ENCODE measurements at regions not wholly inside any gene's neighbourhood (a gene's known extent, or its start where the extent isn't known, plus 50 kb on each side); places are given as distances from the start of the nearest gene placed in this dataset.
"Not testable (repeated sequence)": the region's sequence is repeated elsewhere in the genome, so short reads cannot be mapped to it uniquely, and the experiment has no call there.

DNA sequence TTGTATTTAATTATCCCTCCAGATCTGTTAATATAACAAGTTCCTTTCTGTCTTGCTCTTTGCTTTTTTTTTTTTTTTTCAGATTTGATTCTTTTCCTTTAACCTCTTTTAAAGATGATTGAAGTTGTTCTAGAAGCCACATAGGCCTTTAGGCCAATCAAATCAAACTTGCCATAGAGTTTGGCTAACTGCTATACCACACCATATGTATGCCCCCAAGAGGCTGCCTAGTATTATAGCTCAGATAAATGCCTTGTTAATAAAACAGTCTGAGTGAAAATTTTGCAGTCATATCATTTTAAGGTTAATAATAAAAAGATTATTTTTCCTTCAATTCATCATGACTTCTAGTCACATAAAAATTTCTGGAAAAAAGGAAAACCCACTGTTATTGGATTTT is 696.0 kb upstream of the CHRM3 start:
- H3K4me3 ChIP-seq = no peak overlapping the region
- TF ChIP-seq, protein P1, sequence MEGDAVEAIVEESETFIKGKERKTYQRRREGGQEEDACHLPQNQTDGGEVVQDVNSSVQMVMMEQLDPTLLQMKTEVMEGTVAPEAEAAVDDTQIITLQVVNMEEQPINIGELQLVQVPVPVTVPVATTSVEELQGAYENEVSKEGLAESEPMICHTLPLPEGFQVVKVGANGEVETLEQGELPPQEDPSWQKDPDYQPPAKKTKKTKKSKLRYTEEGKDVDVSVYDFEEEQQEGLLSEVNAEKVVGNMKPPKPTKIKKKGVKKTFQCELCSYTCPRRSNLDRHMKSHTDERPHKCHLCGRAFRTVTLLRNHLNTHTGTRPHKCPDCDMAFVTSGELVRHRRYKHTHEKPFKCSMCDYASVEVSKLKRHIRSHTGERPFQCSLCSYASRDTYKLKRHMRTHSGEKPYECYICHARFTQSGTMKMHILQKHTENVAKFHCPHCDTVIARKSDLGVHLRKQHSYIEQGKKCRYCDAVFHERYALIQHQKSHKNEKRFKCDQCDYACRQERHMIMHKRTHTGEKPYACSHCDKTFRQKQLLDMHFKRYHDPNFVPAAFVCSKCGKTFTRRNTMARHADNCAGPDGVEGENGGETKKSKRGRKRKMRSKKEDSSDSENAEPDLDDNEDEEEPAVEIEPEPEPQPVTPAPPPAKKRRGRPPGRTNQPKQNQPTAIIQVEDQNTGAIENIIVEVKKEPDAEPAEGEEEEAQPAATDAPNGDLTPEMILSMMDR (IDR thresholded peaks at IDR 0.05) = no peak
- no peak for TF ChIP-seq POLR2A (IDR thresholded peaks at IDR 0.05)
- no peak for TF ChIP-seq POLR2AphosphoS5 (IDR thresholded peaks at IDR 0.05)
- TF ChIP-seq EP300 (IDR thresholded peaks at IDR 0.05) = no peak
- H3K9me3 ChIP-seq = no peaks in the 10 kb centered on the region
- no peaks in the 10 kb centered on the region for H3K27me3 ChIP-seq
- H3K27ac ChIP-seq = no peak overlapping the region
- no peak for ATAC-seq
- no peaks in the 10 kb centered on the region for H3K4me1 ChIP-seq
- no peaks in the 10 kb centered on the region for H3K36me3 ChIP-seq

DNA sequence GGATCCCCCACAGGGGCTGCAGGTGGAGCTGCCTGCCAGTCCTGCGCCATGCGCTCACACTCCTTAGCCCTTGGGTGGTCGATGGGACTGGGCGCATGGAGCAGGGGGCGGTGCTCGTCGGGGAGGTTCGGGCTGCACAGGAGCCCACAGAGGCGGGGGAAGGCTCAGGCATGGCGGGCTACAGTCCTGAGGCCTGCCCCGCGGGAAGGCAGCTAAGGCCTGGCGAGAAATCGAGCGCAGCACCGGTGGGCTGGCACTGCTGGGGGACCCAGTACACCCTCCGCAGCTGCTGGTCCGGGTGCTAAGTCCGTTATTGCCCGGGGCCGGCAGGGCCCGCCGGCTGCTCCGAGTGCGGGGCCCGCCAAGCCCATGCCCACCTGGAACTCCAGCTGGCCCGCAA is 701.8 kb upstream of the CHRM3 start:
- not testable (repeated sequence) for ATAC-seq, H3K27me3 ChIP-seq, H3K4me3 ChIP-seq, H3K27ac ChIP-seq, H3K36me3 ChIP-seq, H3K9me3 ChIP-seq, H3K4me1 ChIP-seq
- WGBS, 2 donors (ENCODE audit: low coverage in 1 of 2) = no CpG with 5 or more reads among the region's 27 CpGs

DNA sequence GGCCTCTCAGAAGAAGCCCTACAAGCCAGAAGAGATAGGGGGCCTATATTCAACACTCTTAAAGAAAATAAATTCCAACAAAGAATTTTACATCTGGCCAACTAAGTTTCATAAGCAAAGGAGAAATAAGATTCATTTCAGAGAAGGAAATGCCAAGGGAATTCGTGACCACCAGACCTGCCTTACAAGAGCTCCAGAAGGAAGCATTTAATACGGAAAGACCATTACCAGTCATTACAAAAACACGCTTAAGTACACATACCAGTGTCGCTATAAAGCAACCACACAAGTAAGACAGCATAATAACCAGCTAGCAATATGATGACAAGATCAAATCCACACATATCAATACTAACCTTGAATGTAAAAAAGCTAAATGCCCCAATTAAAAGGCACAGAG is 704.9 kb upstream of the CHRM3 start:
- Histone ChIP-seq H3K4me1 (no peaks in the 10 kb centered on the region), H3K27ac (no peak overlapping the region), H3K9me3 (no peaks in the 10 kb centered on the region), H3K36me3 (no peaks in the 10 kb centered on the region), H3K4me3 (no peak overlapping the region), H3K27me3 (no peaks in the 10 kb centered on the region)
- TF ChIP-seq EP300 (IDR thresholded peaks at IDR 0.05) (no peak), POLR2A (IDR thresholded peaks at IDR 0.05) (no peak)
- ATAC-seq = no peak
- 89 to 100% methylated on average over 4 of the region's 4 CpGs for WGBS, 2 donors (ENCODE audit: low coverage in 1 of 2)

DNA sequence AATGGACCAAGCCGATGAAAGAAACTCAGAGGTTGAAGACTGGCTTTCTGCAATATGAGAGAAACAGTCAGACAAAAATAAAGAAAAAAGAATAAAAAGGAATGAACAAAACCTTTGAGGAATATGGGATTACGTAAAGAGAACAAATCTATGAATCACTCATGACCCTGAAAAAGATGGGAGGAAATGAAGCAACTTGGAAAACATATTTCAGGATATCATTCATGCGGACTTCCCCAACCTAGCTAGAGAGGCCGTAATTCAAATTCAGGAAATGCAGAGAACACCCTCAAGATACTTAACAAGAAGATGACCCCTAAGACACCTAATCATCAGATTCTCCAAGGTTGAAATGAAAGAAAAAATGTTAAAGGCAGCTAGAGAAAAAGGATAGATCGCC is 705.3 kb upstream of the CHRM3 start:
- H3K27ac ChIP-seq = no peak overlapping the region
- ATAC-seq = no peak
- H3K36me3 ChIP-seq = no peaks in the 10 kb centered on the region
- H3K27me3 ChIP-seq = no peaks in the 10 kb centered on the region
- H3K9me3 ChIP-seq = no peaks in the 10 kb centered on the region
- TF ChIP-seq, protein P1 (IDR thresholded peaks at IDR 0.05) = no peak
- no peak for TF ChIP-seq POLR2A (IDR thresholded peaks at IDR 0.05)
- no peak for TF ChIP-seq EP300 (IDR thresholded peaks at IDR 0.05)
- no peak for TF ChIP-seq POLR2AphosphoS5 (IDR thresholded peaks at IDR 0.05)
- 92 to 93% methylated on average over 4 to 5 of the region's 5 CpGs for WGBS, 2 donors (ENCODE audit: low coverage in 1 of 2)
- H3K4me3 ChIP-seq = no peak overlapping the region
- no peaks in the 10 kb centered on the region for H3K4me1 ChIP-seq

DNA sequence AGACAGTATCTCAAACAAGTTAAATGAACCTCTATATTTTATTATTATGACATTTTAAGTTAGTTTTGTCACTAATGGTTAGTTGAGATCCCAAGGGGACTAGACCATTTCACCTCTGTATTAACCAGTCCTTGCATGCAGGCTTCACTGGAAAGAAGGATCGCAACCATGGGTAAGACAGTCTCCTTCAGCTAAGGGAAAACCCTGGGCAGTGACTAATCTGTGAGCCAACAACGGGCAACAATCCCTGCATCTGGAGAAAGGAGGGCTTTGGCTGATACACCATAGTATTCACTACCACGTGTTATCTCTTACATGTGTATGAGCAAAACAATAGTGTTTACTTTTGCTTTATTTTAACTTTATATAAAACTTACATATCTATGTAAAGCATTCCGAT is 708.8 kb upstream of the CHRM3 start:
- ATAC-seq = no peak
- no peak overlapping the region for H3K27ac ChIP-seq
- WGBS, 2 donors (ENCODE audit: low coverage in 1 of 2) = 78 to 87% methylated on average over 3 to 4 of the region's 4 CpGs
- no peaks in the 10 kb centered on the region for H3K36me3 ChIP-seq
- H3K4me3 ChIP-seq = no peak overlapping the region
- no peaks in the 10 kb centered on the region for H3K27me3 ChIP-seq
- no peaks in the 10 kb centered on the region for H3K9me3 ChIP-seq
- H3K4me1 ChIP-seq = no peaks in the 10 kb centered on the region
- TF ChIP-seq POLR2A (IDR thresholded peaks at IDR 0.05) = no peak
- TF ChIP-seq EP300 (IDR thresholded peaks at IDR 0.05) = no peak
- TF ChIP-seq POLR2AphosphoS5 (IDR thresholded peaks at IDR 0.05) = no peak
- TF ChIP-seq, protein P1 (IDR thresholded peaks at IDR 0.05) = no peak

DNA sequence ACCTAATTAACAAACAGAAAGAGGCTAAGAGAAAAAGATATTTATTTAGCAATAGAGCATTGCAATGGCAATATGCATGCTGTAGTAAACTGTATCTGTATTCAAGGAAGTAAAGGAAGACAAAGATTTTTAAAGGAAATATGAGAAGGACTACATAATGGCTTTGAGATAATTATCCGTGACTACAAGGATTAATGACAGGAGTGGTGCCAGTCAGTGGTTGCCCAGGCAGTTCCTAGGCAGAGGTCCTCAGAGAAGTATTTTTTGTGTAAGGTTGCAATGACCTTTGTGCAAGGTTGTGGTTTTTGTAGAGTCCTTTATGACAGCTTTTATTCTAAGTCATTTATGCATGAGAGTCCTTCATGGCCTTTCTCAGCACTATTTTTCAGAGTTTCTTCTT is 711.1 kb upstream of the CHRM3 start:
- WGBS, 2 donors (ENCODE audit: low coverage in 1 of 2) = 56 to 70% methylated on average over 1 of the region's 1 CpG
- Histone ChIP-seq H3K36me3 (no peaks in the 10 kb centered on the region), H3K27me3 (no peaks in the 10 kb centered on the region), H3K4me1 (no peaks in the 10 kb centered on the region), H3K9me3 (no peaks in the 10 kb centered on the region), H3K4me3 (no peak overlapping the region), H3K27ac (no peak overlapping the region)
- TF ChIP-seq POLR2AphosphoS5 (IDR thresholded peaks at IDR 0.05) (no peak), EP300 (IDR thresholded peaks at IDR 0.05) (no peak), POLR2A (IDR thresholded peaks at IDR 0.05) (no peak)
- TF ChIP-seq, protein P1 (IDR thresholded peaks at IDR 0.05) = no peak
- ATAC-seq = no peak
